Astrocyte (in vitro differentiated cells and primary cell): ENCODE measurements at regions not wholly inside any gene's neighbourhood (a gene's known extent, or its start where the extent isn't known, plus 50 kb on each side); places are given as distances from the start of the nearest gene placed in this dataset.

Experiments used
- DNase-seq: peaks from one replicate; pipeline ENCODE4 v3.0.0-alpha.2; 2010; ENCODE audit warnings: low read depth
- FAIRE-seq: peaks from 2 replicates; lab custom pipeline; 2011; peaks lifted over from hg19 to GRCh38; lab: Jason Lieb, UNC
- H2AFZ ChIP-seq: 2 replicates; pipeline ENCODE4 v1.6.0; 2012; ENCODE audit warnings: low read depth, low read length, inconsistent platforms
- H3K27ac ChIP-seq: 2 replicates; pipeline ENCODE4 v1.5.1; 2011; ENCODE audit warnings: low read depth, low read length, inconsistent platforms
- H3K27me3 ChIP-seq: 2 replicates; pipeline ENCODE4 v1.6.0; 2011; ENCODE audit warnings: low read length, inconsistent platforms; ENCODE audit not compliant: insufficient read depth
- H3K36me3 ChIP-seq: 2 replicates; pipeline ENCODE4 v1.5.1; 2011; ENCODE audit warnings: low read length, inconsistent platforms; ENCODE audit not compliant: insufficient read depth
- H3K4me1 ChIP-seq: 2 replicates; pipeline ENCODE4 v1.5.1; 2011; ENCODE audit warnings: low read length, inconsistent platforms; ENCODE audit not compliant: insufficient read depth
- H3K4me2 ChIP-seq: 2 replicates; pipeline ENCODE4 v1.6.0; 2012; ENCODE audit warnings: low read length, inconsistent platforms
- H3K4me3 ChIP-seq: 2 replicates; pipeline ENCODE4 v1.5.1; 2011; ENCODE audit warnings: low read depth, mild to moderate bottlenecking, low read length, inconsistent platforms; ENCODE audit not compliant: insufficient read depth
- H3K79me2 ChIP-seq: 2 replicates; pipeline ENCODE4 v1.6.0; 2012; ENCODE audit warnings: mild to moderate bottlenecking, low read length, inconsistent platforms; ENCODE audit not compliant: insufficient read depth
- H3K9ac ChIP-seq: 2 replicates; pipeline ENCODE4 v1.6.0; 2012; ENCODE audit warnings: mild to moderate bottlenecking, low read length, inconsistent platforms
- H3K9me3 ChIP-seq: 2 replicates; pipeline ENCODE4 v1.5.1; 2012; ENCODE audit warnings: low read depth, mild to moderate bottlenecking, low read length, inconsistent platforms; ENCODE audit not compliant: insufficient read depth
- H4K20me1 ChIP-seq: 2 replicates; pipeline ENCODE4 v1.6.0; 2012; ENCODE audit warnings: low read length, inconsistent platforms; ENCODE audit not compliant: insufficient read depth
- H3K27ac Mint-ChIP-seq: one replicate; pipeline ENCODE4 v1.8.0; 2021; ENCODE audit warnings: mild to moderate bottlenecking, mixed read lengths; ENCODE audit not compliant: unreplicated experiment
- H3K27me3 Mint-ChIP-seq: one replicate; pipeline ENCODE4 v1.8.0; 2021; ENCODE audit warnings: low read depth, mixed read lengths; ENCODE audit not compliant: unreplicated experiment
- H3K36me3 Mint-ChIP-seq: one replicate; pipeline ENCODE4 v1.8.0; 2021; ENCODE audit warnings: low read depth, mixed read lengths; ENCODE audit not compliant: unreplicated experiment
- H3K4me1 Mint-ChIP-seq: one replicate; pipeline ENCODE4 v1.8.0; 2021; ENCODE audit warnings: low read depth, mixed read lengths; ENCODE audit not compliant: unreplicated experiment
- H3K4me3 Mint-ChIP-seq: one replicate; pipeline ENCODE4 v1.8.0; 2021; ENCODE audit warnings: mild to moderate bottlenecking, moderate library complexity, mixed read lengths; ENCODE audit not compliant: unreplicated experiment
- H3K9me3 Mint-ChIP-seq: one replicate; pipeline ENCODE4 v1.8.0; 2021; ENCODE audit warnings: mild to moderate bottlenecking, mixed read lengths; ENCODE audit not compliant: unreplicated experiment
- EZH2 ChIP-seq: IDR thresholded peaks from 2 replicates; pipeline ENCODE4 v1.6.1; 2012; ENCODE audit warnings: mild to moderate bottlenecking, low read length, inconsistent platforms; ENCODE audit not compliant: insufficient read depth
- TF ChIP-seq, protein P1 (sequence below): IDR thresholded peaks from 2 replicates; pipeline ENCODE4 v1.5.1; 2011; ENCODE audit warnings: low read depth, mild to moderate bottlenecking, inconsistent platforms, low read length, moderate library complexity; ENCODE audit not compliant: insufficient read depth

DNA sequence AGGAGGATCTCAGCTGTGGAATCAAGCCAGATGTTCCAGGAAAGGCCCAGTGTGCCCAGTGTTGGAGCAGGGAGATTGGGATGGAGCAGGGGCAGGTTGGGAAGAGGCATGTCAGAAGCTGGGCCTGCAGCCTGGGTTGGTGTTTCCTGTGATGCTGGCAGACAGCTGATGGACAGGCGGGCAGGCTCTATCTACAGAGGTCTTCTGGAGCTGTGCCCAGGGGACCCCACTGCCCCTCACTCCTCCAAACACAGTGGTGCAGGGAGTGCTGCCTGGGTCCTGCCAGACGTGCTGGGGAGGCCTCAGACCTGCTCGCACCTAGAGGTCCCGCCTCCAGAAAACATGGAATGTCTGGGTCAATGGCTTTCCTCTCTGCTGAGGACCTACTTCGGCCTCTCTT is 182.9 kb upstream of the TCERG1L start:
- no peaks in the 10 kb centered on the region for H3K4me1 ChIP-seq
- peaks cover 18% of the 10 kb centered on the region for H3K9me3 ChIP-seq
- Mint-ChIP-seq H3K27ac (no peak overlapping the region), H3K4me3 (no peak overlapping the region), H3K27me3 (peaks cover 13% of the 10 kb centered on the region), H3K4me1 (no peaks in the 10 kb centered on the region), H3K9me3 (peaks cover 13% of the 10 kb centered on the region), H3K36me3 (no peaks in the 10 kb centered on the region)
- H2AFZ ChIP-seq = no peak overlapping the region
- DNase-seq = no peak
- no peak overlapping the region for H3K27ac ChIP-seq
- no peaks in the 10 kb centered on the region for H3K27me3 ChIP-seq
- H3K9ac ChIP-seq = no peak overlapping the region
- no peak for TF ChIP-seq EZH2
- H3K4me3 ChIP-seq = no peak overlapping the region
- FAIRE-seq = no peak
- H4K20me1 ChIP-seq = no peaks in the 10 kb centered on the region
- H3K36me3 ChIP-seq = no peaks in the 10 kb centered on the region
- H3K4me2 ChIP-seq = no peak overlapping the region
- no peaks in the 10 kb centered on the region for H3K79me2 ChIP-seq

DNA sequence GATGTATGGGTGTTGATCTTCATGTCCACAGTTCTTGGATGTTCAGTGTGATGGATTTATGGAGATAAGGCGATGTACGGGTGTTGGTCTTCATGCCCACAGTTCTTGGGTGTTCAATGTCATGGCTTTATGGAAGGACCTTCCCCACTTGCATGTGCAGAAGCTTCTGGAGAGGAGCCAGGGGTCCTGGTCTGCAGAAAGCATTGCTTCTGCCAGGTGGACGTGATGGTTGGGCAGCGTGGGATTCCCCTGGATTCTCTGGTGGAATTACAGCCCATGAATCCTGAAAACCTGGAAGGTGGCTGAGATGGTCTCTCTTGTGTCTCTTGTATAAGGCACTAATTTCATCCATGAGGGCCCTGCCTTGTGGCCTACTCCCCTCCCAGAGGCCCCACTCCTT is 183.7 kb upstream of the TCERG1L start:
- peaks cover 15% of the 10 kb centered on the region for H3K27me3 Mint-ChIP-seq
- H3K36me3 ChIP-seq = no peaks in the 10 kb centered on the region
- peaks cover 16% of the 10 kb centered on the region for H3K9me3 ChIP-seq
- H3K79me2 ChIP-seq = no peaks in the 10 kb centered on the region
- no peak for FAIRE-seq
- no peaks in the 10 kb centered on the region for H4K20me1 ChIP-seq
- no peak overlapping the region for H2AFZ ChIP-seq
- TF ChIP-seq EZH2 = no peak
- TF ChIP-seq, protein P1, sequence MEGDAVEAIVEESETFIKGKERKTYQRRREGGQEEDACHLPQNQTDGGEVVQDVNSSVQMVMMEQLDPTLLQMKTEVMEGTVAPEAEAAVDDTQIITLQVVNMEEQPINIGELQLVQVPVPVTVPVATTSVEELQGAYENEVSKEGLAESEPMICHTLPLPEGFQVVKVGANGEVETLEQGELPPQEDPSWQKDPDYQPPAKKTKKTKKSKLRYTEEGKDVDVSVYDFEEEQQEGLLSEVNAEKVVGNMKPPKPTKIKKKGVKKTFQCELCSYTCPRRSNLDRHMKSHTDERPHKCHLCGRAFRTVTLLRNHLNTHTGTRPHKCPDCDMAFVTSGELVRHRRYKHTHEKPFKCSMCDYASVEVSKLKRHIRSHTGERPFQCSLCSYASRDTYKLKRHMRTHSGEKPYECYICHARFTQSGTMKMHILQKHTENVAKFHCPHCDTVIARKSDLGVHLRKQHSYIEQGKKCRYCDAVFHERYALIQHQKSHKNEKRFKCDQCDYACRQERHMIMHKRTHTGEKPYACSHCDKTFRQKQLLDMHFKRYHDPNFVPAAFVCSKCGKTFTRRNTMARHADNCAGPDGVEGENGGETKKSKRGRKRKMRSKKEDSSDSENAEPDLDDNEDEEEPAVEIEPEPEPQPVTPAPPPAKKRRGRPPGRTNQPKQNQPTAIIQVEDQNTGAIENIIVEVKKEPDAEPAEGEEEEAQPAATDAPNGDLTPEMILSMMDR = no peak
- H3K27ac Mint-ChIP-seq = no peak overlapping the region
- H3K4me2 ChIP-seq = no peak overlapping the region
- H3K4me3 ChIP-seq = no peak overlapping the region
- H3K4me1 Mint-ChIP-seq = no peaks in the 10 kb centered on the region
- H3K4me3 Mint-ChIP-seq = no peak overlapping the region
- no peak for DNase-seq
- peaks cover 13% of the 10 kb centered on the region for H3K9me3 Mint-ChIP-seq
- H3K9ac ChIP-seq = no peak overlapping the region
- H3K4me1 ChIP-seq = no peaks in the 10 kb centered on the region
- no peaks in the 10 kb centered on the region for H3K36me3 Mint-ChIP-seq
- H3K27ac ChIP-seq = no peak overlapping the region
- no peaks in the 10 kb centered on the region for H3K27me3 ChIP-seq

DNA sequence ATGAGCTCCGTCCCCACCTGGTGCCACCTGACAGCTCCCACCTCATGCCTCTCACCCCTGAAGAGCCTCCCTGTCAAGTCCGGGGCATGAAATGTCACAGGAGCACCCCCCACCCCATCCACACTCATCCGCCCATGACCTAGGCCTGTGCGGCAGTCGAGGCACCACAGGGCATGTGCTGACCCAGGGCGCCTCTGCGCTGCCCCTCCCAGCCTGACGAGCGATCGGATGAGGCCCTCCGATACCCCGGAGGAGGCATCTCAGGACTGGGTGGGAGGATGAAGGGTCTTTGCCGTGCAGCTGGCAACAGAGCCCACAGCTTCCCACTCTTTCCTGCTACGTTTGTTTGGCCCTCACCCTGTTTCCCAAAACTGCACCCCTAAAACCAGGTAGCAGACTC is 184.4 kb upstream of the TCERG1L start:
- no peak for TF ChIP-seq EZH2
- TF ChIP-seq, protein P1 = no peak
- peaks cover 19% of the 10 kb centered on the region for H3K27me3 Mint-ChIP-seq
- H3K4me1 Mint-ChIP-seq = no peaks in the 10 kb centered on the region
- peaks cover 16% of the 10 kb centered on the region for H3K9me3 ChIP-seq
- no peak overlapping the region for H3K4me3 Mint-ChIP-seq
- H3K4me2 ChIP-seq = no peak overlapping the region
- no peak overlapping the region for H3K4me3 ChIP-seq
- no peaks in the 10 kb centered on the region for H3K36me3 Mint-ChIP-seq
- no peak overlapping the region for H2AFZ ChIP-seq
- no peak overlapping the region for H3K9ac ChIP-seq
- H3K4me1 ChIP-seq = no peaks in the 10 kb centered on the region
- FAIRE-seq (no peak), DNase-seq (no peak)
- H3K27ac ChIP-seq = no peak overlapping the region
- no peaks in the 10 kb centered on the region for H3K79me2 ChIP-seq
- H4K20me1 ChIP-seq = no peaks in the 10 kb centered on the region
- H3K27ac Mint-ChIP-seq = no peak overlapping the region
- no peaks in the 10 kb centered on the region for H3K27me3 ChIP-seq
- H3K9me3 Mint-ChIP-seq = peaks cover 13% of the 10 kb centered on the region
- no peaks in the 10 kb centered on the region for H3K36me3 ChIP-seq
